A673 (cell line): ENCODE measurements at regions not wholly inside any gene's neighbourhood (a gene's known extent, or its start where the extent isn't known, plus 50 kb on each side); places are given as distances from the start of the nearest gene placed in this dataset.
"Not testable (repeated sequence)": the region's sequence is repeated elsewhere in the genome, so short reads cannot be mapped to it uniquely, and the experiment has no call there.

Source experiments
- BruUV-seq: library from RNA; stranded (reverse); fragments of 400-500 nt; replicated peaks from 2 replicates; lab custom pipeline; 2021; lab: Mats Ljungman, UMichigan
- CTCF ChIA-PET: fragments of 300-600 bp; sonication (Branson Sonifier 250); formaldehyde crosslinking; loops from one replicate; lab custom pipeline; 2022; ENCODE audit warnings: antibody characterized with exemption; lab: Charles Lee
- POLR2A ChIA-PET: fragments of 300-600 bp; sonication (Branson Sonifier 250); formaldehyde crosslinking; loops from one replicate; lab custom pipeline; 2022; ENCODE audit warnings: antibody characterized with exemption; ENCODE audit not compliant: low non-redundant PET; lab: Charles Lee
- DNase-seq: peaks from one replicate; pipeline ENCODE4 v3.0.0-alpha.2; 2015; ENCODE audit warnings: low spot score
- H3K27ac ChIP-seq: fragments of 200-600 bp; sonication (generic); 2 replicates; pipeline ENCODE4 v1.5.1; 2016; ENCODE audit warnings: mixed run types, low read depth, mild to moderate bottlenecking, mixed read lengths, antibody characterized with exemption, low read length; ENCODE audit not compliant: poor library complexity, severe bottlenecking
- H3K27me3 ChIP-seq: fragments of 200-600 bp; sonication (generic); replicated peaks from 2 replicates; pipeline ENCODE4 v1.6.1; 2017; ENCODE audit warnings: mixed run types, low read depth, mild to moderate bottlenecking, mixed read lengths, antibody characterized with exemption, low read length; ENCODE audit not compliant: insufficient read depth, poor library complexity
- H3K36me3 ChIP-seq: fragments of 200-600 bp; sonication (generic); 2 replicates; pipeline ENCODE4 v1.6.1; 2016; ENCODE audit warnings: mixed run types, mild to moderate bottlenecking, mixed read lengths, antibody characterized with exemption, low read length; ENCODE audit not compliant: insufficient read depth, poor library complexity, severe bottlenecking
- H3K4me1 ChIP-seq: fragments of 200-600 bp; sonication (generic); 2 replicates; pipeline ENCODE4 v1.6.1; 2017; ENCODE audit warnings: mixed run types, mild to moderate bottlenecking, mixed read lengths, antibody characterized with exemption, low read length; ENCODE audit not compliant: insufficient read depth, poor library complexity, severe bottlenecking
- H3K4me3 ChIP-seq: fragments of 200-600 bp; sonication (generic); 2 replicates; pipeline ENCODE4 v1.5.1; 2016; ENCODE audit warnings: low read depth, mixed run types, mild to moderate bottlenecking, mixed read lengths, low read length; ENCODE audit not compliant: poor library complexity, severe bottlenecking
- H3K9me3 ChIP-seq: fragments of 200-600 bp; sonication (generic); 2 replicates; pipeline ENCODE4 v1.6.1; 2016; ENCODE audit warnings: mixed run types, low read depth, mild to moderate bottlenecking, mixed read lengths, antibody characterized with exemption, low read length; ENCODE audit not compliant: poor library complexity, severe bottlenecking
- CTCF ChIP-seq: fragments of 300-800, 200-600 bp; sonication (generic); conservative IDR thresholded peaks from 2 replicates; pipeline ENCODE4 v1.5.1; 2017; ENCODE audit warnings: low read depth, mild to moderate bottlenecking, antibody characterized with exemption, low read length, moderate library complexity, mixed read lengths
- EZH2 ChIP-seq: fragments of 200-600 bp; sonication (generic); IDR thresholded peaks from 2 replicates; pipeline ENCODE4 v1.6.1; 2017; ENCODE audit warnings: borderline replicate concordance, low read depth, mild to moderate bottlenecking, mixed read lengths, antibody characterized with exemption, low read length; ENCODE audit not compliant: poor library complexity, severe bottlenecking
- intact Hi-C: fragments of 100-400 bp; cut with micrococcal nuclease; formaldehyde crosslinking; loops from one replicate; pipeline ENCODE4 v1.10.0; 2022; ENCODE audit not compliant: unreplicated experiment

- DNase-seq = no peak
- BruUV-seq = no TSS peak
- Histone ChIP-seq H3K4me3 (no peak overlapping the region), H3K36me3 (no peaks in the 10 kb centered on the region), H3K9me3 (no peaks in the 10 kb centered on the region), H3K4me1 (no peaks in the 10 kb centered on the region), H3K27me3 (peaks cover 6% of the 10 kb centered on the region), H3K27ac (no peak overlapping the region)
- TF ChIP-seq CTCF (no peak), EZH2 (no peak)
- ChIA-PET CTCF (no interaction called here), POLR2A (no interaction called here)
- intact Hi-C loops = no loop called here
These were observed 400.2 kb downstream of the RAB38 start for GRCh38 chr11:87775036-87775435.

- no TSS peak for BruUV-seq
- Histone ChIP-seq H3K4me1 (no peaks in the 10 kb centered on the region), H3K27me3 (peaks cover 53% of the 10 kb centered on the region), H3K27ac (no peak overlapping the region), H3K9me3 (no peaks in the 10 kb centered on the region), H3K36me3 (no peaks in the 10 kb centered on the region), H3K4me3 (no peak overlapping the region)
- TF ChIP-seq EZH2 = no peak
- TF ChIP-seq CTCF = no peak
- CTCF ChIA-PET = no interaction called here
- intact Hi-C loops = no loop called here
- DNase-seq = no peak
- POLR2A ChIA-PET = no interaction called here
These were observed 405.6 kb downstream of the RAB38 start for GRCh38 chr11:87769661-87770060.

- H3K27me3 ChIP-seq = peaks cover 47% of the 10 kb centered on the region
- TF ChIP-seq CTCF = no peak
- no peak for TF ChIP-seq EZH2
- intact Hi-C loops = no loop called here
- no peak for DNase-seq
- CTCF ChIA-PET = no interaction called here
- no peaks in the 10 kb centered on the region for H3K36me3 ChIP-seq
- POLR2A ChIA-PET = no interaction called here
- H3K4me1 ChIP-seq = no peaks in the 10 kb centered on the region
- H3K4me3 ChIP-seq = no peak overlapping the region
- BruUV-seq = no TSS peak
- H3K27ac ChIP-seq = no peak overlapping the region
- H3K9me3 ChIP-seq = no peaks in the 10 kb centered on the region
These were observed 407.6 kb downstream of the RAB38 start for GRCh38 chr11:87767615-87768014.

GRCh38 chr11:87764075-87764474 lies 411.2 kb downstream of the RAB38 start:
- H3K36me3 ChIP-seq, H3K4me3 ChIP-seq, intact Hi-C loops, H3K9me3 ChIP-seq, H3K4me1 ChIP-seq, POLR2A ChIA-PET, DNase-seq, H3K27ac ChIP-seq, BruUV-seq, CTCF ChIA-PET: not testable (repeated sequence)
- H3K27me3 ChIP-seq = peaks cover 43% of the 10 kb centered on the region
